ENCODE measurements at regions not wholly inside any gene's neighbourhood (a gene's known extent, or its start where the extent isn't known, plus 50 kb on each side); places are given as distances from the start of the nearest gene placed in this dataset.

GRCh38 chr5:98433022-98433421 lies 340.4 kb upstream of the RGMB start (continued):
- no peak for TF ChIP-seq CREB1 (IDR thresholded peaks at IDR 0.05)
- TF ChIP-seq JUND (IDR thresholded peaks at IDR 0.05; ENCODE audit: low read length), result no peak
- TF ChIP-seq FOSL1 (IDR thresholded peaks at IDR 0.05; ENCODE audit: insufficient read depth, low read depth, low read length), result no peak
- no peak for TF ChIP-seq BRCA1 (IDR thresholded peaks at IDR 0.05; ENCODE audit: low read depth, low read length)
- TF ChIP-seq TCF12 (IDR thresholded peaks at IDR 0.05; ENCODE audit: low read depth, low read length), result no peak

All from H1 (cell line).